ENCODE measurements at regions not wholly inside any gene's neighbourhood (a gene's known extent, or its start where the extent isn't known, plus 50 kb on each side); places are given as distances from the start of the nearest gene placed in this dataset.

- DNase-seq: no peak
These were observed 90.7 kb upstream of the INHBA start for GRCh38 chr7:41793556-41793955.

GRCh38 chr7:41792120-41792519 lies 89.2 kb upstream of the INHBA start:
- no peak for DNase-seq

GRCh38 chr7:41788556-41788955 lies 85.7 kb upstream of the INHBA start:
- no peak for DNase-seq

- no peak for DNase-seq
These were observed 84.9 kb upstream of the INHBA start for GRCh38 chr7:41787651-41788350.

GRCh38 chr7:41786944-41787343 lies 84.1 kb upstream of the INHBA start:
- DNase-seq: no peak

- no peak for DNase-seq
These were observed 83.5 kb upstream of the INHBA start for GRCh38 chr7:41786404-41786803.

- DNase-seq: no peak
These were observed 83.0 kb upstream of the INHBA start for GRCh38 chr7:41785840-41786239.

- DNase-seq: no peak
These were observed 82.4 kb upstream of the INHBA start for GRCh38 chr7:41785265-41785664.

- no peak for DNase-seq
These were observed 77.0 kb upstream of the INHBA start for GRCh38 chr7:41779918-41780317.

GRCh38 chr7:41777894-41778596 lies 75.2 kb upstream of the INHBA start:
- no peak for DNase-seq

GRCh38 chr7:41774966-41775365 lies 72.1 kb upstream of the INHBA start:
- no peak for DNase-seq

- DNase-seq: no peak
These were observed 70.9 kb upstream of the INHBA start for GRCh38 chr7:41773756-41774155.

- DNase-seq: no peak
These were observed 68.8 kb upstream of the INHBA start for GRCh38 chr7:41771717-41772116.

GRCh38 chr7:41769162-41769561 lies 66.3 kb upstream of the INHBA start:
- DNase-seq: no peak

- DNase-seq: no peak
These were observed 60.7 kb upstream of the INHBA start for GRCh38 chr7:41763626-41764025.

GRCh38 chr7:41762641-41763040 lies 59.8 kb upstream of the INHBA start:
- DNase-seq: no peak

GRCh38 chr7:41760293-41760692 lies 57.4 kb upstream of the INHBA start:
- DNase-seq: no peak

- no peak for DNase-seq
These were observed 55.4 kb upstream of the INHBA start for GRCh38 chr7:41758321-41758720.

- DNase-seq: no peak
These were observed 53.8 kb upstream of the INHBA start for GRCh38 chr7:41756650-41757182.

GRCh38 chr7:41755096-41755495 lies 52.2 kb upstream of the INHBA start:
- no peak for DNase-seq

- DNase-seq: no peak
These were observed 51.2 kb upstream of the INHBA start for GRCh38 chr7:41754046-41754445.

Data from tongue (tissue), 1 donor.